ENCODE measurements at regions not wholly inside any gene's neighbourhood (a gene's known extent, or its start where the extent isn't known, plus 50 kb on each side); places are given as distances from the start of the nearest gene placed in this dataset.

- Histone ChIP-seq H3K4me3 (no peak overlapping the region), H3K36me3 (replicated peaks in 1 of 2) (no peaks in the 10 kb centered on the region), H3K4me1 (replicated peaks in 1 of 2) (peaks cover 0 to 14% of the 10 kb centered on the region in 2 donors), H3K27me3 (no peaks in the 10 kb centered on the region), H3K9me3 (replicated peaks in 1 of 3) (no peaks in the 10 kb centered on the region), H3K27ac (no peak overlapping the region)
- DNase-seq: no peak
- TF ChIP-seq POLR2A (IDR thresholded peaks at IDR 0.05): no peak
- no peak for TF ChIP-seq CTCF (IDR thresholded peaks at IDR 0.05)
- intact Hi-C loops (cut with DNase I): no loop called here
- WGBS, 4 donors: 63 to 70% (median 67%) methylated on average over 9 of the region's 9 CpGs
Observed at GRCh38 chr7:22574754-22575520, 74.9 kb upstream of the STEAP1B start.

GRCh38 chr7:22572937-22573336 lies 72.9 kb upstream of the STEAP1B start:
- H3K4me3 ChIP-seq: no peak overlapping the region
- TF ChIP-seq POLR2A (IDR thresholded peaks at IDR 0.05): no peak
- TF ChIP-seq CTCF (IDR thresholded peaks at IDR 0.05): no peak
- H3K36me3 ChIP-seq (replicated peaks in 1 of 2): no peaks in the 10 kb centered on the region
- WGBS, 4 donors: 67 to 80% (median 74%) methylated on average over 6 to 7 of the region's 7 CpGs
- H3K9me3 ChIP-seq (replicated peaks in 1 of 3): no peaks in the 10 kb centered on the region
- DNase-seq: no peak
- H3K4me1 ChIP-seq (replicated peaks in 1 of 2): peaks cover 0 to 14% of the 10 kb centered on the region in 2 donors
- H3K27ac ChIP-seq: no peak overlapping the region
- no peaks in the 10 kb centered on the region for H3K27me3 ChIP-seq
- intact Hi-C loops (cut with DNase I): no loop called here

GRCh38 chr7:22572292-22572691 lies 72.3 kb upstream of the STEAP1B start:
- Histone ChIP-seq H3K4me3 (no peak overlapping the region), H3K27me3 (no peaks in the 10 kb centered on the region), H3K4me1 (replicated peaks in 1 of 2) (peaks cover 0 to 12% of the 10 kb centered on the region in 2 donors), H3K36me3 (replicated peaks in 1 of 2) (no peaks in the 10 kb centered on the region), H3K27ac (no peak overlapping the region), H3K9me3 (replicated peaks in 1 of 3) (no peaks in the 10 kb centered on the region)
- WGBS, 4 donors: 70 to 84% (median 79%) methylated on average over 8 of the region's 8 CpGs
- intact Hi-C loops (cut with DNase I): no loop called here
- no peak for DNase-seq
- TF ChIP-seq CTCF (IDR thresholded peaks at IDR 0.05) (no peak), POLR2A (IDR thresholded peaks at IDR 0.05) (no peak)

GRCh38 chr7:22571766-22572165 lies 71.8 kb upstream of the STEAP1B start:
- no peaks in the 10 kb centered on the region for H3K36me3 ChIP-seq (replicated peaks in 1 of 2)
- H3K9me3 ChIP-seq (replicated peaks in 1 of 3): no peaks in the 10 kb centered on the region
- no peak for DNase-seq
- H3K4me3 ChIP-seq: no peak overlapping the region
- TF ChIP-seq CTCF (IDR thresholded peaks at IDR 0.05) (no peak), POLR2A (IDR thresholded peaks at IDR 0.05) (no peak)
- H3K27me3 ChIP-seq: no peaks in the 10 kb centered on the region
- 69 to 90% (median 80%) methylated on average over 4 of the region's 4 CpGs for WGBS, 4 donors
- no peak overlapping the region for H3K27ac ChIP-seq
- peaks cover 0 to 6% of the 10 kb centered on the region in 2 donors for H3K4me1 ChIP-seq (replicated peaks in 1 of 2)
- intact Hi-C loops (cut with DNase I): no loop called here

Measured in adrenal gland (tissue), 9 donors.